MM.1S (cell line): ENCODE measurements at regions not wholly inside any gene's neighbourhood (a gene's known extent, or its start where the extent isn't known, plus 50 kb on each side); places are given as distances from the start of the nearest gene placed in this dataset.

Source experiments
- CTCF ChIP-seq: fragments of 300-600 bp; sonication (generic); IDR thresholded peaks from 2 replicates; pipeline ENCODE4 v1.5.1; 2016; ENCODE audit warnings: antibody characterized with exemption, low read length, mixed read lengths
- EZH2 ChIP-seq: fragments of 300-600 bp; sonication (generic); optimal IDR thresholded peaks from 2 replicates; pipeline ENCODE3; 2017; ENCODE audit warnings: low read depth, mild to moderate bottlenecking, antibody characterized with exemption, low read length, mixed read lengths

GRCh38 chr4:38514465-38515146, 149.4 kb upstream of the KLF3 start:
- TF ChIP-seq EZH2 (no peak), CTCF (no peak)
